Breast epithelium (tissue), 4 donors: ENCODE measurements at regions not wholly inside any gene's neighbourhood (a gene's known extent, or its start where the extent isn't known, plus 50 kb on each side); places are given as distances from the start of the nearest gene placed in this dataset.

Source experiments
- DNase-seq, 2 donors: peaks; one replicate each; pipeline ENCODE4 v3.0.0-alpha.2; 2019; ENCODE audit warnings: low spot score in 2 of 2
- H3K27ac ChIP-seq, 2 donors: fragments of 200-600 bp; sonication (generic) in 1 of 2; one replicate each; pipeline ENCODE4 v1.5.1; 2016 to 2019; ENCODE audit warnings: mild to moderate bottlenecking in 1 of 2
- H3K27me3 ChIP-seq, 2 donors: fragments of 200-600 bp; sonication (generic) in 1 of 2; one replicate each; pipeline versions ENCODE4 v1.5.1 to v1.6.0; 2017 to 2019; ENCODE audit warnings: control low read depth in 1 of 2, mild to moderate bottlenecking in 1 of 2
- H3K36me3 ChIP-seq: fragments of 200-600 bp; one replicate; pipeline ENCODE4 v1.5.1; 2019
- H3K4me1 ChIP-seq, 2 donors: fragments of 200-600 bp; sonication (generic); one replicate each; pipeline ENCODE4 v1.5.1; 2016 to 2019; ENCODE audit warnings: control low read depth in 1 of 2
- H3K4me3 ChIP-seq, 3 donors: fragments of 200-600 bp; sonication (generic); 1 replicate in 2 of 3; 2 replicates in 1 of 3; pipeline ENCODE4 v1.5.1; 2016 to 2019; ENCODE audit warnings: mild to moderate bottlenecking in 3 of 3, moderate library complexity in 2 of 3
- H3K9me3 ChIP-seq, 2 donors: fragments of 200-600 bp; sonication (generic) in 1 of 2; one replicate each; pipeline ENCODE4 v1.5.1; 2016 to 2019; ENCODE audit warnings: control low read depth in 1 of 2
- POLR2A ChIP-seq: fragments of 450-650 bp; IDR thresholded peaks from one replicate; pipeline ENCODE4 v1.6.1; 2016; ENCODE audit warnings: antibody characterized with exemption, mild to moderate bottlenecking, moderate library complexity
- POLR2AphosphoS5 ChIP-seq, 3 donors: sonication (generic); formaldehyde crosslinking; IDR thresholded peaks; one replicate each; pipeline ENCODE4 v1.6.1; 2017; ENCODE audit warnings: antibody characterized with exemption in 3 of 3
- intact Hi-C: fragments of 100-400 bp; cut with DNase I; formaldehyde crosslinking; loops from one replicate; pipeline ENCODE4 v1.15.1; 2023; ENCODE audit warnings: low total_unique reads
- TF ChIP-seq, protein P1 (sequence below), 3 donors: fragments of 450-650 bp; IDR thresholded peaks; one replicate each; pipeline ENCODE4 v1.5.1; 2016 to 2017; ENCODE audit warnings: antibody characterized with exemption in 3 of 3, mild to moderate bottlenecking in 3 of 3, moderate library complexity in 3 of 3

GRCh38 chr11:127559978-127560377 is 559.4 kb upstream of the KIRREL3 start:
- no peaks in the 10 kb centered on the region for H3K9me3 ChIP-seq
- H3K27me3 ChIP-seq, result no peaks in the 10 kb centered on the region
- H3K27ac ChIP-seq, result no peak overlapping the region
- H3K4me3 ChIP-seq, result no peak overlapping the region
- DNase-seq, result no peak
- H3K36me3 ChIP-seq, result no peaks in the 10 kb centered on the region
- intact Hi-C loops, result loop anchor here (1.0 kb wide), 1 partner anchor 9 kb away; no protein-coding TSS in a partner anchor
- no peaks in the 10 kb centered on the region for H3K4me1 ChIP-seq
- TF ChIP-seq POLR2A (no peak), POLR2AphosphoS5 (IDR thresholded peaks at IDR 0.05) (no peak)
- TF ChIP-seq, protein P1, sequence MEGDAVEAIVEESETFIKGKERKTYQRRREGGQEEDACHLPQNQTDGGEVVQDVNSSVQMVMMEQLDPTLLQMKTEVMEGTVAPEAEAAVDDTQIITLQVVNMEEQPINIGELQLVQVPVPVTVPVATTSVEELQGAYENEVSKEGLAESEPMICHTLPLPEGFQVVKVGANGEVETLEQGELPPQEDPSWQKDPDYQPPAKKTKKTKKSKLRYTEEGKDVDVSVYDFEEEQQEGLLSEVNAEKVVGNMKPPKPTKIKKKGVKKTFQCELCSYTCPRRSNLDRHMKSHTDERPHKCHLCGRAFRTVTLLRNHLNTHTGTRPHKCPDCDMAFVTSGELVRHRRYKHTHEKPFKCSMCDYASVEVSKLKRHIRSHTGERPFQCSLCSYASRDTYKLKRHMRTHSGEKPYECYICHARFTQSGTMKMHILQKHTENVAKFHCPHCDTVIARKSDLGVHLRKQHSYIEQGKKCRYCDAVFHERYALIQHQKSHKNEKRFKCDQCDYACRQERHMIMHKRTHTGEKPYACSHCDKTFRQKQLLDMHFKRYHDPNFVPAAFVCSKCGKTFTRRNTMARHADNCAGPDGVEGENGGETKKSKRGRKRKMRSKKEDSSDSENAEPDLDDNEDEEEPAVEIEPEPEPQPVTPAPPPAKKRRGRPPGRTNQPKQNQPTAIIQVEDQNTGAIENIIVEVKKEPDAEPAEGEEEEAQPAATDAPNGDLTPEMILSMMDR (IDR thresholded peaks at IDR 0.05), result no peak

- Histone ChIP-seq H3K27ac (no peak overlapping the region), H3K36me3 (no peaks in the 10 kb centered on the region), H3K4me3 (no peak overlapping the region), H3K4me1 (no peaks in the 10 kb centered on the region), H3K27me3 (no peaks in the 10 kb centered on the region), H3K9me3 (no peaks in the 10 kb centered on the region)
- no peak for TF ChIP-seq POLR2AphosphoS5 (IDR thresholded peaks at IDR 0.05)
- TF ChIP-seq POLR2A, result no peak
- TF ChIP-seq, protein P1 (IDR thresholded peaks at IDR 0.05), result no peak
- no peak for DNase-seq
- intact Hi-C loops, result no loop called here
Measured at GRCh38 chr11:127552446-127552845, 551.9 kb upstream of the KIRREL3 start.

GRCh38 chr11:127531167-127531566 is 530.6 kb upstream of the KIRREL3 start:
- DNase-seq, result no peak
- no peaks in the 10 kb centered on the region for H3K9me3 ChIP-seq
- TF ChIP-seq POLR2AphosphoS5 (IDR thresholded peaks at IDR 0.05), result no peak
- no peak for TF ChIP-seq POLR2A
- TF ChIP-seq, protein P1 (IDR thresholded peaks at IDR 0.05), result no peak
- no peaks in the 10 kb centered on the region for H3K4me1 ChIP-seq
- intact Hi-C loops, result no loop called here
- H3K27ac ChIP-seq, result no peak overlapping the region
- no peaks in the 10 kb centered on the region for H3K27me3 ChIP-seq
- no peaks in the 10 kb centered on the region for H3K36me3 ChIP-seq
- H3K4me3 ChIP-seq, result no peak overlapping the region

DNA sequence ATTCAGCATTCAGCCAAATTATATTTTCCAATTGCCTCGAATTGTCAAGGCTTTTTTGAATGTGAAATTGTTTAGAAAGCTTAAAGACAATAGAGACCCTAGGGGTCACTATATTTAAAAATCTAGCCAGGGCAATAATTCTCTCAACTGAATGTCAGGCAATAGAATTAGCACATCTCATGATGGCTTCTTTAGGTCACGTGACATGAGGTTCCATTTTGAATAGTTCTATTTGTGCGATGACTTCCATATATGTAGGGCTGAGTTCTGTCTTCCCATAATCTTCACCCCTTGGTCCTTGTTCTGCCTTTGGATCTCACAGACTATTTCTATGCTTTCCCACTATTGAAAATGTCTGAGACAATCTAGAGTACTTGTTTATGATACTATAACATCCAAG is 527.7 kb upstream of the KIRREL3 start:
- no peaks in the 10 kb centered on the region for H3K36me3 ChIP-seq
- no peaks in the 10 kb centered on the region for H3K9me3 ChIP-seq
- H3K4me3 ChIP-seq, result no peak overlapping the region
- DNase-seq, result no peak
- no peak overlapping the region for H3K27ac ChIP-seq
- H3K27me3 ChIP-seq, result no peaks in the 10 kb centered on the region
- TF ChIP-seq, protein P1 (IDR thresholded peaks at IDR 0.05), result no peak
- no peak for TF ChIP-seq POLR2A
- no peak for TF ChIP-seq POLR2AphosphoS5 (IDR thresholded peaks at IDR 0.05)
- H3K4me1 ChIP-seq, result no peaks in the 10 kb centered on the region
- intact Hi-C loops, result no loop called here

GRCh38 chr11:127524618-127525017 is 524.0 kb upstream of the KIRREL3 start:
- intact Hi-C loops, result no loop called here
- Histone ChIP-seq H3K4me1 (no peaks in the 10 kb centered on the region), H3K27ac (no peak overlapping the region), H3K4me3 (no peak overlapping the region), H3K9me3 (no peaks in the 10 kb centered on the region), H3K36me3 (peaks cover 3% of the 10 kb centered on the region), H3K27me3 (no peaks in the 10 kb centered on the region)
- DNase-seq, result no peak
- TF ChIP-seq, protein P1 (IDR thresholded peaks at IDR 0.05), result no peak
- no peak for TF ChIP-seq POLR2AphosphoS5 (IDR thresholded peaks at IDR 0.05)
- no peak for TF ChIP-seq POLR2A
